ENCODE measurements at regions not wholly inside any gene's neighbourhood (a gene's known extent, or its start where the extent isn't known, plus 50 kb on each side); places are given as distances from the start of the nearest gene placed in this dataset.
"Not testable (repeated sequence)": the region's sequence is repeated elsewhere in the genome, so short reads cannot be mapped to it uniquely, and the experiment has no call there.

- DNase-seq: peak in 1 of 2 donors; percentile 1
Observed at GRCh38 chr9:81814794-81815464, 113.3 kb upstream of the SPATA31D4 start.

GRCh38 chr9:81815781-81816180 lies 112.4 kb upstream of the SPATA31D4 start:
- DNase-seq: no peak

GRCh38 chr9:81819155-81819554 lies 109.1 kb upstream of the SPATA31D4 start:
- DNase-seq: no peak

DNA sequence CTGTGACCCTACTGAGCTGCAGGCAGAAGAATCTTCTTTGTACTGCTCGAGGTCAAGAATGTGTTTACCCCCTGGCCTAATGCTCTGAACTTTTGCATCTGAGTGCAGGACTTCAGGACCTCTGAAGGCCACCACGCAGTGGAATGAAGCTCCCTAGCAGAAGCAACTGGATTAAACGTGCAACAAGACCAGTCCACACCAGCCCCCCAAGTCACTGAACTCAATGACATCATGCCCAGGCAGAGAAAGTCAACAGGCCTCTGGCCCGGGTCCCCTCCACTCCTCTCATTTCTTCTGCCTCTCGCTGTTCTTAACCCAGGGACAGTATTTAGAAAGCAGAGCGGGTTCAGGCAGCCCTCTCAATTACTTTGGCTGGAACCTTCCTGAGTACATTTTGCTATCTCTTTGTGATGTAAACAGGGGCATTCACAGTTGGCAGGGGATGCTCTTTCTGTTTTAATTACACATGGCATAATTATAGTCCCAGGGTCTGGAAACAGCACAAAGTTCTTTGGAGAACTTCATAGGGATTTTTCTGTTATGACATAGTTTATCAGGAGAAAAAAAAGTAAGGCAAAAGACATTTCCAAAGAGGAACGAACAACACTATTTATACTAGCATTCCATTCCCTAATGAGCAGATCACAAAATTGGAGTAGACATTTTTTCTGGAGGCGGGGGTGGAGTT lies 108.2 kb upstream of the SPATA31D4 start:
- DNase-seq: no peak

DNA sequence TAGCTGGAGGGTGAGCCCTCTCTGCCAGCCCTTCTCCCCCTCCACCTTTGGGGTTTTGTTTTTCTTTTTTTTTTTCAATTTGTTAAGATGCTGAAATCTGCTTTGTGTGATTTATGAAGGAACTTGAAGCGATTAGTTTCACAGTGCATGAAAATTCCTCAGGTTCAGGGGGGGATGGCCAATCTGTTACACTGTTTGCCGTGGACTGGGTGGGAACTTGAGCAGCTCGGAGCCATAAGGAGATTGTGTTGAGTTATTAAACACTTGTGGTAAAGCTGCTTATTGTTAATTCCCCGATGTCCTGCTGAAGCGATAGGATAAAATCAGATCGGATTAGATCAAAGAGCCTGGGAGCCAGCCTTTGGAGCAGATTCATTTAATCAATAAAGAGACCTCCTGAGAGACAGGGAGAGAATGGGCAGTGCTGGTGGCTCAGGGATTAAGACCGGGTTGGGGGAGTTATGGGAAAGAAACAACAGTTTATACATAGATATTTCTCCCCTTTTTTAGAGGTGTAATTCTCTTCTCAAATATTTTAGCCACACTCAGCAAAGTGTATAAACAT lies 105.8 kb upstream of the SPATA31D4 start:
- DNase-seq: no peak

GRCh38 chr9:81822967-81823366 lies 105.3 kb upstream of the SPATA31D4 start:
- no peak for DNase-seq

- DNase-seq: no peak
Observed at GRCh38 chr9:81823672-81824554, 104.3 kb upstream of the SPATA31D4 start.

- no peak for DNase-seq
Observed at GRCh38 chr9:81824802-81825730, 103.2 kb upstream of the SPATA31D4 start.

DNA sequence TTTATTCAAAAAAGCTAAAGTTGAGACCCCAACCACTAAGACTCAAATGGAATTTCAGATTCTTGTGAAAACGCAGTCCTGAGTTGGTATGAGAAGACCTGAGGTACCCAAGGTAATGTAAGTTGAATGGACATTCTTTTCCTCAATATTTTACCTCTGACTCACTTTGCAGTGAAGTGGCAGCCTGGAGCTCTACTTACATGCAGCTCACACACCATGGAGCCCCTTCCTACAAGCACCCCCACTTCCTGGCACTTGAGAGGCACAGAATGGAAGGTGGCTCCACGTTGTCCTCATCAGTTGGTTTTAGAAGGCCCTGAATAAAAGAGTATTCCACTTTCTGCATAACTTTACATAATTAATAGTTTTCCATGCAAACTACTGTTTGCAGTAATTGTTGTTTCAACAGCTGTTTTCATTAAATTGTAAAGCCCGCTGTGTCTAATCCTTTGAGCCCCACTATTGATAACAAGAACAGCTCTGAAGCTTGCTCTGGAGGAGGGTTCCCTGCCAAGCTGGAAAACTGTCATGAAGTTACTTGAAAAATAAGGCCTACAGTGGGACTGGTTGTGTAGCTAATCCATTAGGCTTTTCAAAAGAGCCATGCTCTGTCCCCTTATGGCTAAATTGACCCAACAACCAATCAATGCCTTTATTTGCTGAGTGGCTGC lies 102.2 kb upstream of the SPATA31D4 start:
- DNase-seq: no peak

DNA sequence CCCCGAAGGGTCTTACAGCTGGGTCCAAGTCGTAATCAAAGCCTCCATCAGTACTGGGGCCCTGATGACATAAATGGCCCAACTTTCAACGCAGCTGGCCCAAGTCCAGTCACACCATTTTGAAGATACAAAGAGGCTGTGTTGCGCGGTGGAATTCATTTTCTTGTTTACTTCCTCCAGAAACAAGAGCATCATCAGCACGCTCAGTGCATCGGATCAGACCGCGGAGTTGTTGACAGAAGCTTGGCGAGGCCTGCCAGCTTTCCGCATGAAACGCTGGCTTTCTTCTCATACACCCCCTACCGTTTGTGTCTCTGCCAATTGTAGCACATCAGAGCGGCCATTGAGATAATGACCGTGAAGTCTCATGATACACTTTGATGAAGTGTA lies 101.7 kb upstream of the SPATA31D4 start:
- DNase-seq: no peak

- no peak for DNase-seq
Observed at GRCh38 chr9:81827616-81828296, 100.5 kb upstream of the SPATA31D4 start.

DNA sequence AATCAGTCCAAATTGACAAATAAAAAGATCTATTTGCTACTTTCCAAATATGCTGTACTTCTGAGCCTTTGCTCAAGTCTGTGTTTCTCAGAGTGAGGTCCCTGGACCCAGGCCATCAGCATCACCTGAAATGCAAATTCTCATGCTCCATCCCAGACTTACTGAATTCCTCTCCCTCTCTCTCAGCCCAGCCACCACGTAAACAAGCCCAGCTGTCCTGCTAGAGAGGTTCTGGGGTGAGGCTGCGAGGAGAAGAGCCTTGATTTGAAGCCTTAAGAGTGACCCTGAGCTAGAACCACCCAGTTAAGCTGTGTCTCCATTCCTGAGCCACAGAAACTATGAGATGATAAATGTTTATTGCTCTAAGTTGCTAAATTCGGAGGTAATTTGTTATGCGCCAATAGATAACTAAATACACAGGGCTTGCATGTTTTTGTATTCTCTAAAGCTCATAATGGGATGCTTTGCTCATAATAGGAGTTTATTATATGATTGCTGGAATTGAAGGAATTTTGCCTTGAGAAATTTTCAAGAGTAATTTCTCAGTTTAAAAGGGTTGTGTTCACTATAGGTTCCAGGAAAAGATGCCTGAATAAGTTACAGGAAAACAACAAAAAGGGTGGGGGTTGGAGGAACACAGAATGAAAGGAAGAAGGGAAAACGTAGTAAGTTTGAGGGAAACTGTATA lies 98.9 kb upstream of the SPATA31D4 start:
- no peak for DNase-seq

DNA sequence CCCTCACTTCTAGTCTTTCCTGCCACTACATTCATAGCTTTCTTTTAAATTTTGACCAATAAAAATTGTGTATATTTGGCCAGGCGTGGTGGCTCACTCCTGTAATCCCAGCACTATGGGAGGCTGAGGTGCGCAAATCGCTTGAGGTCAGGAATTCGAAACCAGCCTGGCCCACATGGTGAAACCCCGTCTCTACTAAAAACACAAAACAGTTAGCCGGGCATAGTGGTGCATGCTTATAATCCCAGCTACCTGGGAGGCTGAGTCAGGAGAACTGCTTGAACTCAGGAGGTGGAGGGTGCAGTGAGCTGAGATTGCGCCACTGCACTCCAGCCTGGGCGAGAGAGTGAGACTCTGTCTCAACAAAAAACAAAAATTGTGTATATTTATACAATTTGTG lies 97.8 kb upstream of the SPATA31D4 start:
- DNase-seq: not testable (repeated sequence)

DNA sequence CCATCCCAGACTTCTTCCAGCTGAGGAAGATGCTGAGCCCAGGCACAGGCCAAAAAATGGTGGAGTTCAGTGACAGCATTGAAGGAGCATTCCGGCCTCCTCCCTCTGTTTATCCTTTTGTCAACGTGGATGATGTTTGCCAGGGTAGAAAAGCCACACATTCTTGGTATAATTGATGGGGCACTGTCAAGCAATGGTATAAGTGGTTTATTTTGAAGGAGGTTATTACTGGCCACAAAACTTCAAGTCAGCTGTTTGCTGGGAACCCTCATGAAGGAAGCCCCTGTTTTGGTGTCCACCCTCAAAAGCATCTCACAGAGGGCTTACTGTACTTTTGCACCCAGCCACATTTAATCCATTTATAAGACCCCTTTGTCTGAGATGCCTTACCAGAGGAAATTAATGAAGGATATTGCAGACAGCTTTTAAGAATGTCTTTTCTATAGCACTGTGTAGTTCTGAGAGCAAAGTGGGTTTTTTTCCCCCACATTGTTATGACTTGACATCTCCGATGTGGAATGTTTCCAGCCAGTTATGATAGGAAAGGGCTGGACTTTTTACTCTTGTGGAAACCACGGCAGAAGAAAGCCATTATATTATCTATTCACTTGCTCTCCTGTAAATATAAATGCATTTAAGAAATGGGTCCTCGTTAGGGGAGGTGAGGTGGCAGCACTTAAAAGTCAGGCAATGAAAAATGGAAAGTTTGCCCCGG lies 95.5 kb upstream of the SPATA31D4 start:
- no peak for DNase-seq

GRCh38 chr9:81833563-81834345 lies 94.5 kb upstream of the SPATA31D4 start:
- DNase-seq: no peak

DNA sequence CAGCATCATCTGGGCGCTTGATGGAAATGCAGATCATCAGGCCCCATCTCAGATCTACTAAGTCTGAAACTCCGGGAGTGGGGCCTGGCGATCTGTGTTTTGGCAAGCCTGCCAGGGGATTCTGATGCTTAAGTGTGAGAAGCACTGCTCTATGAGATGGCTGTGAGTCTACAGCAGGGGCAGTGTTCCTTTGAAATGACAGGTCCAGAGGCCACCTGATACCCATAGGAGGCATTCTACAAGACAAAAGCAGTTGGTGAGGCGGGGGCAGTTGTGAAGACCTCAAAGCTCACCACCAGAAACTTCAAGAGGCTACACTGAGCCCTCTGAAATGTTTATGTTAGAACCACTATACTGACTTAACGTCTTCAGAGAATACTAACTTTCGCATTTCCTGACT lies 86.9 kb upstream of the SPATA31D4 start:
- no peak for DNase-seq

DNA sequence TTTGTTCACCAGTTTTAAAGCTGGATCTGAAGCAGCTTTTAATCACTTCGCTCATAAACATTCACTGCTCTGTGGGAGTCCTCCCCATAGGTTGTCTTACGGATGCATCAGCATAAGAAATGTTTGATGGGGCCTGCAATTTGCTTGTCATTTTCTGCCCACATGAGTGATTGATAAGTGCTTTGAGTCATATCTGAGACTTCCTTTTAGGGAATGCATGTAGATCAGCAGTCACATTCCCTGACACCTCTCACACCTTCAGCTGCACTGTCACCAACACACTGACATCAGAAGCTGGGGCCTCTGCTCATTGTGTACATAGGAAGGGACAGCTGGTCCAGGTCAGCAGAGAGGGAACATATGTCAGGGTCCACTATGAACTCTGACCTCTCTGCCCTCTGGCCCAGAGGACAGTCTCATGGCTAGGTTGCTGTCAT lies 84.1 kb upstream of the SPATA31D4 start:
- DNase-seq: no peak

- DNase-seq: no peak
Observed at GRCh38 chr9:81847181-81847915, 80.9 kb upstream of the SPATA31D4 start.
